ENCODE measurements at regions not wholly inside any gene's neighbourhood (a gene's known extent, or its start where the extent isn't known, plus 50 kb on each side); places are given as distances from the start of the nearest gene placed in this dataset.
"Not testable (repeated sequence)": the region's sequence is repeated elsewhere in the genome, so short reads cannot be mapped to it uniquely, and the experiment has no call there.

- Mint-ChIP-seq H3K36me3 (ENCODE audit: low read depth) (no peaks in the 10 kb centered on the region), H3K27ac (no peak overlapping the region), H3K4me3 (no peak overlapping the region), H3K4me1 (ENCODE audit: low read depth) (peaks cover 22% of the 10 kb centered on the region), H3K27me3 (peaks cover 65% of the 10 kb centered on the region), H3K9me3 (peaks cover 12% of the 10 kb centered on the region)
- intact Hi-C loops (cut with micrococcal nuclease) = no loop called here
These were observed 65.1 kb upstream of the RASD2 start for GRCh38 chr22:35475545-35475944.

GRCh38 chr22:35476341-35476740, 64.3 kb upstream of the RASD2 start:
- no peaks in the 10 kb centered on the region for H3K36me3 Mint-ChIP-seq (ENCODE audit: low read depth)
- intact Hi-C loops (cut with micrococcal nuclease) = no loop called here
- H3K4me3 Mint-ChIP-seq = no peak overlapping the region
- peaks cover 30% of the 10 kb centered on the region for H3K4me1 Mint-ChIP-seq (ENCODE audit: low read depth)
- H3K27ac Mint-ChIP-seq = no peak overlapping the region
- peaks cover 73% of the 10 kb centered on the region for H3K27me3 Mint-ChIP-seq
- H3K9me3 Mint-ChIP-seq = peaks cover 4% of the 10 kb centered on the region

- intact Hi-C loops (cut with micrococcal nuclease) = no loop called here
- peaks cover 71% of the 10 kb centered on the region for H3K27me3 Mint-ChIP-seq
These were observed 62.6 kb upstream of the RASD2 start for GRCh38 chr22:35477911-35478582.

GRCh38 chr22:35478633-35479107, 62.0 kb upstream of the RASD2 start:
- H3K9me3 Mint-ChIP-seq = no peaks in the 10 kb centered on the region
- H3K4me3 Mint-ChIP-seq = no peak overlapping the region
- H3K27ac Mint-ChIP-seq = no peak overlapping the region
- H3K36me3 Mint-ChIP-seq (ENCODE audit: low read depth) = no peaks in the 10 kb centered on the region
- intact Hi-C loops (cut with micrococcal nuclease) = no loop called here
- H3K4me1 Mint-ChIP-seq (ENCODE audit: low read depth) = peaks cover 32% of the 10 kb centered on the region
- H3K27me3 Mint-ChIP-seq = peaks cover 70% of the 10 kb centered on the region

More at GRCh38 chr22:35477911-35478582, 62.6 kb upstream of the RASD2 start:
- no peaks in the 10 kb centered on the region for H3K36me3 Mint-ChIP-seq (ENCODE audit: low read depth)
- H3K4me1 Mint-ChIP-seq (ENCODE audit: low read depth) = peaks cover 32% of the 10 kb centered on the region
- no peaks in the 10 kb centered on the region for H3K9me3 Mint-ChIP-seq
- H3K4me3 Mint-ChIP-seq = no peak overlapping the region
- no peak overlapping the region for H3K27ac Mint-ChIP-seq

GRCh38 chr22:35479359-35479758, 61.3 kb upstream of the RASD2 start:
- Mint-ChIP-seq H3K4me1 (ENCODE audit: low read depth) (peaks cover 32% of the 10 kb centered on the region), H3K4me3 (no peak overlapping the region), H3K27ac (no peak overlapping the region), H3K27me3 (peaks cover 70% of the 10 kb centered on the region), H3K9me3 (no peaks in the 10 kb centered on the region), H3K36me3 (ENCODE audit: low read depth) (no peaks in the 10 kb centered on the region)
- intact Hi-C loops (cut with micrococcal nuclease) = no loop called here

- H3K4me3 Mint-ChIP-seq = no peak overlapping the region
- H3K9me3 Mint-ChIP-seq = no peaks in the 10 kb centered on the region
- H3K27ac Mint-ChIP-seq = no peak overlapping the region
- H3K36me3 Mint-ChIP-seq (ENCODE audit: low read depth) = no peaks in the 10 kb centered on the region
- peaks cover 65% of the 10 kb centered on the region for H3K27me3 Mint-ChIP-seq
- H3K4me1 Mint-ChIP-seq (ENCODE audit: low read depth) = peaks cover 32% of the 10 kb centered on the region
- intact Hi-C loops (cut with micrococcal nuclease) = no loop called here
These were observed 60.6 kb upstream of the RASD2 start for GRCh38 chr22:35479985-35480550.

GRCh38 chr22:35480627-35481550, 59.7 kb upstream of the RASD2 start:
- H3K27me3 Mint-ChIP-seq = peaks cover 58% of the 10 kb centered on the region
- H3K27ac Mint-ChIP-seq = peak overlapping the region; percentile 11
- H3K4me3 Mint-ChIP-seq = peak overlapping the region; percentile 43
- no peaks in the 10 kb centered on the region for H3K36me3 Mint-ChIP-seq (ENCODE audit: low read depth)
- H3K9me3 Mint-ChIP-seq = no peaks in the 10 kb centered on the region
- H3K4me1 Mint-ChIP-seq (ENCODE audit: low read depth) = peaks cover 32% of the 10 kb centered on the region
- intact Hi-C loops (cut with micrococcal nuclease) = no loop called here

- Mint-ChIP-seq H3K4me3 (no peak overlapping the region), H3K9me3 (no peaks in the 10 kb centered on the region), H3K4me1 (ENCODE audit: low read depth) (peaks cover 31% of the 10 kb centered on the region), H3K27ac (no peak overlapping the region), H3K27me3 (peaks cover 49% of the 10 kb centered on the region), H3K36me3 (ENCODE audit: low read depth) (no peaks in the 10 kb centered on the region)
- intact Hi-C loops (cut with micrococcal nuclease) = no loop called here
These were observed 58.3 kb upstream of the RASD2 start for GRCh38 chr22:35482311-35482710.

GRCh38 chr22:35482974-35483373, 57.7 kb upstream of the RASD2 start:
- Mint-ChIP-seq H3K36me3 (ENCODE audit: low read depth) (no peaks in the 10 kb centered on the region), H3K27ac (no peak overlapping the region), H3K9me3 (no peaks in the 10 kb centered on the region), H3K4me3 (no peak overlapping the region), H3K27me3 (peaks cover 43% of the 10 kb centered on the region), H3K4me1 (ENCODE audit: low read depth) (peaks cover 25% of the 10 kb centered on the region)
- intact Hi-C loops (cut with micrococcal nuclease) = no loop called here

GRCh38 chr22:35483730-35484129, 56.9 kb upstream of the RASD2 start:
- no peaks in the 10 kb centered on the region for H3K9me3 Mint-ChIP-seq
- peaks cover 35% of the 10 kb centered on the region for H3K27me3 Mint-ChIP-seq
- no peak overlapping the region for H3K4me3 Mint-ChIP-seq
- intact Hi-C loops (cut with micrococcal nuclease) = no loop called here
- H3K27ac Mint-ChIP-seq = no peak overlapping the region
- no peaks in the 10 kb centered on the region for H3K36me3 Mint-ChIP-seq (ENCODE audit: low read depth)
- peaks cover 17% of the 10 kb centered on the region for H3K4me1 Mint-ChIP-seq (ENCODE audit: low read depth)

GRCh38 chr22:35484651-35485556, 55.7 kb upstream of the RASD2 start:
- Mint-ChIP-seq H3K4me1 (ENCODE audit: low read depth) (peaks cover 16% of the 10 kb centered on the region), H3K9me3 (no peaks in the 10 kb centered on the region), H3K27me3 (peaks cover 26% of the 10 kb centered on the region), H3K27ac (no peak overlapping the region), H3K36me3 (ENCODE audit: low read depth) (no peaks in the 10 kb centered on the region), H3K4me3 (no peak overlapping the region)
- intact Hi-C loops (cut with micrococcal nuclease) = no loop called here

- H3K4me3 Mint-ChIP-seq = no peak overlapping the region
- no peaks in the 10 kb centered on the region for H3K36me3 Mint-ChIP-seq (ENCODE audit: low read depth)
- peaks cover 13% of the 10 kb centered on the region for H3K27me3 Mint-ChIP-seq
- H3K4me1 Mint-ChIP-seq (ENCODE audit: low read depth) = peaks cover 3% of the 10 kb centered on the region
- intact Hi-C loops (cut with micrococcal nuclease) = no loop called here
- no peak overlapping the region for H3K27ac Mint-ChIP-seq
- no peaks in the 10 kb centered on the region for H3K9me3 Mint-ChIP-seq
These were observed 54.5 kb upstream of the RASD2 start for GRCh38 chr22:35486116-35486631.

GRCh38 chr22:35487623-35488022, 53.0 kb upstream of the RASD2 start:
- H3K4me3 Mint-ChIP-seq; H3K27me3 Mint-ChIP-seq; H3K9me3 Mint-ChIP-seq; intact Hi-C loops (cut with micrococcal nuclease); H3K36me3 Mint-ChIP-seq (ENCODE audit: low read depth); H3K4me1 Mint-ChIP-seq (ENCODE audit: low read depth); H3K27ac Mint-ChIP-seq: not testable (repeated sequence)

All from dendritic cell treated with granulocyte-macrophage colony-stimulating factor and Interleukin-4, amounts not matched to agents 40 ng/mL and 50 ng/mL, for 4 days (primary cell).